DMS 273 (cell line): ENCODE measurements at regions not wholly inside any gene's neighbourhood (a gene's known extent, or its start where the extent isn't known, plus 50 kb on each side); places are given as distances from the start of the nearest gene placed in this dataset.
"Not testable (repeated sequence)": the region's sequence is repeated elsewhere in the genome, so short reads cannot be mapped to it uniquely, and the experiment has no call there.

ENCODE experiments used
- DNase-seq: peaks from one replicate; lab custom pipeline; 2025; ENCODE audit not compliant: unreplicated experiment; lab: John Stamatoyannopoulos, UW

- DNase-seq = peak; percentile 16
These were observed 653.4 kb upstream of the FSHR start for GRCh38 chr2:49807689-49808088.

- no peak for DNase-seq
These were observed 649.8 kb upstream of the FSHR start for GRCh38 chr2:49804111-49804510.

GRCh38 chr2:49801898-49802450 lies 647.7 kb upstream of the FSHR start:
- DNase-seq = no peak

GRCh38 chr2:49798570-49798969 lies 644.3 kb upstream of the FSHR start:
- no peak for DNase-seq

GRCh38 chr2:49796266-49796665 lies 642.0 kb upstream of the FSHR start:
- no peak for DNase-seq

GRCh38 chr2:49794396-49794795 lies 640.1 kb upstream of the FSHR start:
- DNase-seq = no peak

- DNase-seq = no peak
These were observed 634.0 kb upstream of the FSHR start for GRCh38 chr2:49788300-49788699.

GRCh38 chr2:49780949-49781348 lies 626.6 kb upstream of the FSHR start:
- DNase-seq = no peak

- DNase-seq = no peak
These were observed 618.1 kb upstream of the FSHR start for GRCh38 chr2:49772299-49772970.

GRCh38 chr2:49770919-49771318 lies 616.6 kb upstream of the FSHR start:
- DNase-seq = peak; percentile 71

- DNase-seq = no peak
These were observed 613.0 kb upstream of the FSHR start for GRCh38 chr2:49767316-49767715.

GRCh38 chr2:49755777-49756176 lies 601.5 kb upstream of the FSHR start:
- DNase-seq = no peak

GRCh38 chr2:49754381-49754780 lies 600.1 kb upstream of the FSHR start:
- no peak for DNase-seq

- no peak for DNase-seq
These were observed 599.1 kb upstream of the FSHR start for GRCh38 chr2:49753344-49753985.

- no peak for DNase-seq
These were observed 583.3 kb upstream of the FSHR start for GRCh38 chr2:49737606-49738005.

- DNase-seq = not testable (repeated sequence)
These were observed 578.6 kb upstream of the FSHR start for GRCh38 chr2:49732924-49733323.

- DNase-seq = no peak
These were observed 564.9 kb upstream of the FSHR start for GRCh38 chr2:49719241-49719640.

- no peak for DNase-seq
These were observed 561.3 kb upstream of the FSHR start for GRCh38 chr2:49715597-49715996.

- peak; percentile 30 for DNase-seq
These were observed 560.1 kb upstream of the FSHR start for GRCh38 chr2:49714454-49714853.

- no peak for DNase-seq
These were observed 548.4 kb upstream of the FSHR start for GRCh38 chr2:49702740-49703139.

- no peak for DNase-seq
These were observed 539.6 kb upstream of the FSHR start for GRCh38 chr2:49693961-49694360.

- not testable (repeated sequence) for DNase-seq
These were observed 537.7 kb upstream of the FSHR start for GRCh38 chr2:49692022-49692421.

GRCh38 chr2:49687918-49688317 lies 533.6 kb upstream of the FSHR start:
- DNase-seq = peak; percentile 47
